ENCODE measurements at regions not wholly inside any gene's neighbourhood (a gene's known extent, or its start where the extent isn't known, plus 50 kb on each side); places are given as distances from the start of the nearest gene placed in this dataset.

- H3K9me3 Mint-ChIP-seq (ENCODE audit: unreplicated experiment) = no peaks in the 10 kb centered on the region
- no peaks in the 10 kb centered on the region for H3K36me3 Mint-ChIP-seq (ENCODE audit: low read depth, unreplicated experiment)
- no peak overlapping the region for H3K27ac Mint-ChIP-seq (ENCODE audit: unreplicated experiment)
- H3K27me3 Mint-ChIP-seq (ENCODE audit: unreplicated experiment) = peaks cover 1% of the 10 kb centered on the region
- no peak overlapping the region for H3K4me3 Mint-ChIP-seq (ENCODE audit: unreplicated experiment)
- peaks cover 9% of the 10 kb centered on the region for H3K4me1 Mint-ChIP-seq (ENCODE audit: unreplicated experiment)
- no peak for DNase-seq (ENCODE audit: low spot score)
- no peak for TF ChIP-seq CTCF (IDR thresholded peaks at IDR 0.05; ENCODE audit: unreplicated experiment)
Measured at GRCh38 chr6:164695896-164696295, 613.5 kb downstream of the C6orf118 start.

GRCh38 chr6:164694386-164694785 lies 615.0 kb downstream of the C6orf118 start:
- H3K4me1 Mint-ChIP-seq (ENCODE audit: unreplicated experiment) = peaks cover 9% of the 10 kb centered on the region
- H3K27ac Mint-ChIP-seq (ENCODE audit: unreplicated experiment) = no peak overlapping the region
- H3K4me3 Mint-ChIP-seq (ENCODE audit: unreplicated experiment) = no peak overlapping the region
- TF ChIP-seq CTCF (IDR thresholded peaks at IDR 0.05; ENCODE audit: unreplicated experiment) = no peak
- H3K36me3 Mint-ChIP-seq (ENCODE audit: low read depth, unreplicated experiment) = no peaks in the 10 kb centered on the region
- H3K9me3 Mint-ChIP-seq (ENCODE audit: unreplicated experiment) = no peaks in the 10 kb centered on the region
- DNase-seq (ENCODE audit: low spot score) = no peak
- peaks cover 1% of the 10 kb centered on the region for H3K27me3 Mint-ChIP-seq (ENCODE audit: unreplicated experiment)

- no peak for TF ChIP-seq CTCF (IDR thresholded peaks at IDR 0.05; ENCODE audit: unreplicated experiment)
- Mint-ChIP-seq H3K4me3 (ENCODE audit: unreplicated experiment) (no peak overlapping the region), H3K4me1 (ENCODE audit: unreplicated experiment) (peaks cover 9% of the 10 kb centered on the region), H3K27me3 (ENCODE audit: unreplicated experiment) (peaks cover 1% of the 10 kb centered on the region), H3K36me3 (ENCODE audit: low read depth, unreplicated experiment) (no peaks in the 10 kb centered on the region), H3K9me3 (ENCODE audit: unreplicated experiment) (no peaks in the 10 kb centered on the region), H3K27ac (ENCODE audit: unreplicated experiment) (no peak overlapping the region)
- DNase-seq (ENCODE audit: low spot score) = no peak
Measured at GRCh38 chr6:164693944-164694343, 615.5 kb downstream of the C6orf118 start.

- peaks cover 9% of the 10 kb centered on the region for H3K4me1 Mint-ChIP-seq (ENCODE audit: unreplicated experiment)
- H3K4me3 Mint-ChIP-seq (ENCODE audit: unreplicated experiment) = no peak overlapping the region
- H3K27me3 Mint-ChIP-seq (ENCODE audit: unreplicated experiment) = peaks cover 1% of the 10 kb centered on the region
- no peak overlapping the region for H3K27ac Mint-ChIP-seq (ENCODE audit: unreplicated experiment)
- no peaks in the 10 kb centered on the region for H3K36me3 Mint-ChIP-seq (ENCODE audit: low read depth, unreplicated experiment)
- TF ChIP-seq CTCF (IDR thresholded peaks at IDR 0.05; ENCODE audit: unreplicated experiment) = no peak
- no peak for DNase-seq (ENCODE audit: low spot score)
- no peaks in the 10 kb centered on the region for H3K9me3 Mint-ChIP-seq (ENCODE audit: unreplicated experiment)
Measured at GRCh38 chr6:164692772-164693510, 616.5 kb downstream of the C6orf118 start.

GRCh38 chr6:164690702-164691500 lies 618.5 kb downstream of the C6orf118 start:
- no peaks in the 10 kb centered on the region for H3K27me3 Mint-ChIP-seq (ENCODE audit: unreplicated experiment)
- H3K4me1 Mint-ChIP-seq (ENCODE audit: unreplicated experiment) = peaks cover 4% of the 10 kb centered on the region
- no peak overlapping the region for H3K4me3 Mint-ChIP-seq (ENCODE audit: unreplicated experiment)
- H3K9me3 Mint-ChIP-seq (ENCODE audit: unreplicated experiment) = no peaks in the 10 kb centered on the region
- DNase-seq (ENCODE audit: low spot score) = no peak
- no peak for TF ChIP-seq CTCF (IDR thresholded peaks at IDR 0.05; ENCODE audit: unreplicated experiment)
- no peaks in the 10 kb centered on the region for H3K36me3 Mint-ChIP-seq (ENCODE audit: low read depth, unreplicated experiment)
- no peak overlapping the region for H3K27ac Mint-ChIP-seq (ENCODE audit: unreplicated experiment)
